WTC11 (cell line): ENCODE measurements at regions not wholly inside any gene's neighbourhood (a gene's known extent, or its start where the extent isn't known, plus 50 kb on each side); places are given as distances from the start of the nearest gene placed in this dataset.
"Not testable (repeated sequence)": the region's sequence is repeated elsewhere in the genome, so short reads cannot be mapped to it uniquely, and the experiment has no call there.

Source experiments
- ATAC-seq: fragments of 200-7000 bp; cut with Tn5 transposase; 2 replicates; pipeline ENCODE4 v1.10.0; 2021; ENCODE audit warnings: mild to moderate bottlenecking, moderate library complexity
- CTCF ChIA-PET: fragments of 300-600 bp; sonication (Branson Sonifier 250); formaldehyde crosslinking; loops from one replicate; lab custom pipeline; 2021; ENCODE audit warnings: antibody characterized with exemption; lab: Charles Lee
- POLR2A ChIA-PET: fragments of 350-600 bp; sonication (Branson Sonifier 250); formaldehyde crosslinking; loops from one replicate; lab custom pipeline; 2021; ENCODE audit warnings: antibody characterized with exemption; lab: Charles Lee
- DNase-seq: peaks from one replicate; pipeline ENCODE4 v3.0.0; 2021; ENCODE audit warnings: low spot score
- H3K27ac Mint-ChIP-seq: 2 replicates; pipeline ENCODE4 v1.8.0; 2021; ENCODE audit warnings: mixed read lengths
- H3K27me3 Mint-ChIP-seq: 2 replicates; pipeline ENCODE4 v1.8.0; 2021; ENCODE audit warnings: low read depth, mild to moderate bottlenecking, moderate library complexity, mixed read lengths
- H3K36me3 Mint-ChIP-seq: 2 replicates; pipeline ENCODE4 v1.8.0; 2021; ENCODE audit warnings: mixed read lengths
- H3K4me1 Mint-ChIP-seq: 2 replicates; pipeline ENCODE4 v1.8.0; 2022; ENCODE audit warnings: mixed read lengths
- H3K4me3 Mint-ChIP-seq: 2 replicates; pipeline ENCODE4 v1.8.0; 2021; ENCODE audit warnings: mild to moderate bottlenecking, moderate library complexity, mixed read lengths
- H3K9me3 Mint-ChIP-seq: 2 replicates; pipeline ENCODE4 v1.8.0; 2021; ENCODE audit warnings: mixed read lengths
- ATF1 ChIP-seq: sonication (generic); formaldehyde crosslinking; IDR thresholded peaks from 2 replicates; pipeline ENCODE4 v1.8.1; 2023; ENCODE audit warnings: mild to moderate bottlenecking, moderate library complexity, missing genetic modification reagents
- CBFB ChIP-seq: sonication (generic); formaldehyde crosslinking; IDR thresholded peaks from 2 replicates; pipeline ENCODE4 v1.8.1; 2022; ENCODE audit warnings: mild to moderate bottlenecking, low read depth, missing genetic modification reagents
- EMX1 ChIP-seq: fragments of 250-450 bp; sonication (Bioruptor Pico); IDR thresholded peaks from 2 replicates; pipeline ENCODE4 v1.8.0; 2021; ENCODE audit warnings: mild to moderate bottlenecking
- FOXJ3 ChIP-seq: sonication (generic); formaldehyde crosslinking; IDR thresholded peaks from 2 replicates; pipeline ENCODE4 v1.9.0; 2021; ENCODE audit warnings: missing genetic modification reagents, mild to moderate bottlenecking, borderline replicate concordance
- FOXK1 ChIP-seq: sonication (generic); formaldehyde crosslinking; IDR thresholded peaks from 2 replicates; pipeline ENCODE4 v1.8.0; 2022; ENCODE audit warnings: mild to moderate bottlenecking, moderate library complexity, missing genetic modification reagents
- HMGA2 ChIP-seq: fragments of 250-450 bp; sonication (Bioruptor Pico); IDR thresholded peaks from 2 replicates; pipeline ENCODE4 v1.4.0; 2021; ENCODE audit warnings: mild to moderate bottlenecking, moderate library complexity
- IRF2 ChIP-seq: sonication (generic); formaldehyde crosslinking; IDR thresholded peaks from 2 replicates; pipeline ENCODE4 v1.8.0; 2022; ENCODE audit warnings: low read depth, missing genetic modification reagents, borderline replicate concordance
- JAZF1 ChIP-seq: fragments of 250-450 bp; sonication (Bioruptor Pico); IDR thresholded peaks from 2 replicates; pipeline ENCODE4 v1.9.0; 2021; ENCODE audit warnings: moderate library complexity, mild to moderate bottlenecking, inconsistent platforms
- JUN ChIP-seq: sonication (generic); formaldehyde crosslinking; IDR thresholded peaks from 2 replicates; pipeline ENCODE4 v1.8.0; 2023; ENCODE audit warnings: mild to moderate bottlenecking, missing genetic modification reagents
- KAT7 ChIP-seq: sonication (generic); formaldehyde crosslinking; IDR thresholded peaks from 2 replicates; pipeline ENCODE4 v1.8.1; 2023; ENCODE audit warnings: missing genetic modification reagents, mild to moderate bottlenecking, borderline replicate concordance
- MYBL2 ChIP-seq: sonication (generic); formaldehyde crosslinking; IDR thresholded peaks from 2 replicates; pipeline ENCODE4 v1.8.1; 2023; ENCODE audit warnings: mild to moderate bottlenecking, moderate library complexity, missing genetic modification reagents
- NFE2L1 ChIP-seq: sonication (generic); formaldehyde crosslinking; IDR thresholded peaks from 2 replicates; pipeline ENCODE4 v1.8.1; 2023; ENCODE audit warnings: missing genetic modification reagents
- PRRX2 ChIP-seq: fragments of 250-450 bp; sonication (Bioruptor Pico); IDR thresholded peaks from 2 replicates; pipeline ENCODE4 v1.8.0; 2021; ENCODE audit warnings: mild to moderate bottlenecking
- RELA ChIP-seq: sonication (generic); formaldehyde crosslinking; IDR thresholded peaks from 2 replicates; pipeline ENCODE4 v1.8.1; 2022; ENCODE audit warnings: missing genetic modification reagents, mild to moderate bottlenecking, borderline replicate concordance
- RORB ChIP-seq: fragments of 250-450 bp; sonication (Bioruptor Pico); IDR thresholded peaks from 2 replicates; pipeline ENCODE4 v1.9.0; 2021; ENCODE audit warnings: mild to moderate bottlenecking
- SMAD4 ChIP-seq: sonication (generic); formaldehyde crosslinking; IDR thresholded peaks from 2 replicates; pipeline ENCODE4 v1.8.0; 2022; ENCODE audit warnings: mild to moderate bottlenecking, missing genetic modification reagents
- TCF7 ChIP-seq: sonication (generic); formaldehyde crosslinking; IDR thresholded peaks from 2 replicates; pipeline ENCODE4 v1.8.0; 2022; ENCODE audit warnings: mild to moderate bottlenecking, low read depth, missing genetic modification reagents, moderate library complexity
- ZBTB21 ChIP-seq: sonication (generic); formaldehyde crosslinking; IDR thresholded peaks from 2 replicates; pipeline ENCODE4 v1.8.1; 2023; ENCODE audit warnings: mild to moderate bottlenecking, missing genetic modification reagents, borderline replicate concordance
- ZNF138 ChIP-seq: sonication (generic); formaldehyde crosslinking; conservative IDR thresholded peaks from 2 replicates; pipeline ENCODE4 v1.8.1; 2022; ENCODE audit warnings: mild to moderate bottlenecking, moderate library complexity, missing genetic modification reagents
- ZNF263 ChIP-seq: sonication (generic); formaldehyde crosslinking; IDR thresholded peaks from 2 replicates; pipeline ENCODE4 v1.8.1; 2022; ENCODE audit warnings: low read depth, mild to moderate bottlenecking, moderate library complexity, missing genetic modification reagents
- ZNF512 ChIP-seq: sonication (generic); formaldehyde crosslinking; IDR thresholded peaks from 2 replicates; pipeline ENCODE4 v1.8.1; 2022; ENCODE audit warnings: missing genetic modification reagents, borderline replicate concordance
- TF ChIP-seq, protein P1 (sequence below): sonication (generic); formaldehyde crosslinking; IDR thresholded peaks from 2 replicates; pipeline ENCODE4 v1.8.1; 2022; ENCODE audit warnings: mild to moderate bottlenecking, missing genetic modification reagents, moderate library complexity, borderline replicate concordance
- TF ChIP-seq, protein P2 (sequence below): sonication (generic); formaldehyde crosslinking; IDR thresholded peaks from 2 replicates; pipeline ENCODE4 v1.8.0; 2023; ENCODE audit warnings: mild to moderate bottlenecking, missing genetic modification reagents

DNA sequence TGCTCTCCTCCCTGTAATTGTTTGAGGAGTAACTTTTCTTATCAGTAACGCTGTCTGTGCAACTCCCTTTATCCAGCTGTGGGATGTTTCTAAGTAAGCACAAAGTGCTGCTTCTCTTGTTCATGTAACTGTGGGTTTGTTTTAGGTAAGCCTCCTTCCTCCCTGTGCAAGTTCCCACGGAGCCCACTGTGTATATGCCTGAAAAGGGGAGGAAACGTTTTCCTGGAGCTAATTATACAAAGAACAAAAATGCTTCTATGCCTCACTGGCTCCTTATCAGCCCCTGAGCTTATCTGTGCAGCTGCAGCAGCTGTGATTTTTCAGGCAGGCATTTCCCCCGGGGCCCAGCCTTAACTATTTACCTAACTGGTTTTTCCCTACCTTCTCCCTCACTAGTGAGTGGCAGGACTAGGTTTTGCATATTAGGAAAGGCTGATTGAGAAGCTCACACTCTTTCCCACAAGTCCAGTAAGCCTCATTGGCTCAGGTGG lies 593.4 kb upstream of the GHITM start:
- POLR2A ChIA-PET, result no interaction called here
- no peak for DNase-seq

DNA sequence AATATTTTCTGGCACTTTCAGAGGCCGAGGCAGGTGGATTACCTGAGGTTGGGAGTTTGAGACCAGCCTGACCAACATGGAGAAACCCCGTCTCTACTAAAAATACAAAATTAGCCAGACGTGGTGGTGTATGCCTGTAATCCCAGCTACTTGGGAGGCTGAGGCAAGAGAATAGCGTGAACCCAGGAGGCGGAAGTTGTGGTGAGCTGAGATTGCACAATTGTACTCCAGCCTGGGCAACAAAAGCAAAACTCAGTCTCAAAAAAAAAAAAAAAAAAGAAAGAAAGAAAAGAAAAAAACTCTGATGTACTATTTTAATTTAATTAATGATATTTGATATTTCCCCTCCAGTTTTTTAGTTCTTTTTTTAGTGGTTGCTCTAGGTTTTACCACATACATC lies 588.1 kb upstream of the GHITM start:
- peaks cover 14% of the 10 kb centered on the region for H3K9me3 Mint-ChIP-seq
- ATAC-seq, POLR2A ChIA-PET, H3K27ac Mint-ChIP-seq, H3K4me3 Mint-ChIP-seq, H3K4me1 Mint-ChIP-seq, H3K36me3 Mint-ChIP-seq, DNase-seq, H3K27me3 Mint-ChIP-seq, CTCF ChIA-PET: not testable (repeated sequence)

More for the DNA sequence above, 593.4 kb upstream of the GHITM start:
- Mint-ChIP-seq H3K4me3 (no peak overlapping the region), H3K27ac (no peak overlapping the region), H3K27me3 (peaks cover 16% of the 10 kb centered on the region), H3K36me3 (no peaks in the 10 kb centered on the region), H3K9me3 (no peaks in the 10 kb centered on the region), H3K4me1 (peaks cover 21% of the 10 kb centered on the region)
- TF ChIP-seq ZNF263 (CRISPR knock-in tag) (no peak), ZNF512 (CRISPR knock-in tag) (no peak), JAZF1 (CRISPR knock-in tag) (no peak), NFE2L1 (CRISPR knock-in tag) (no peak), HMGA2 (no peak), KAT7 (CRISPR knock-in tag) (no peak), MYBL2 (CRISPR knock-in tag) (no peak), FOXJ3 (CRISPR knock-in tag) (no peak), IRF2 (CRISPR knock-in tag) (no peak), TCF7 (CRISPR knock-in tag) (no peak), ATF1 (CRISPR knock-in tag) (no peak), JUN (CRISPR knock-in tag) (no peak)
- TF ChIP-seq, protein P1, sequence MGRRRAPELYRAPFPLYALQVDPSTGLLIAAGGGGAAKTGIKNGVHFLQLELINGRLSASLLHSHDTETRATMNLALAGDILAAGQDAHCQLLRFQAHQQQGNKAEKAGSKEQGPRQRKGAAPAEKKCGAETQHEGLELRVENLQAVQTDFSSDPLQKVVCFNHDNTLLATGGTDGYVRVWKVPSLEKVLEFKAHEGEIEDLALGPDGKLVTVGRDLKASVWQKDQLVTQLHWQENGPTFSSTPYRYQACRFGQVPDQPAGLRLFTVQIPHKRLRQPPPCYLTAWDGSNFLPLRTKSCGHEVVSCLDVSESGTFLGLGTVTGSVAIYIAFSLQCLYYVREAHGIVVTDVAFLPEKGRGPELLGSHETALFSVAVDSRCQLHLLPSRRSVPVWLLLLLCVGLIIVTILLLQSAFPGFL (CRISPR knock-in tag), result no peak
- ATAC-seq, result no peak
- CTCF ChIA-PET, result interaction anchor here (1.5 kb wide), 1 partner anchor 16 kb away, joined by 8 read pairs; no protein-coding TSS in a partner anchor

DNA sequence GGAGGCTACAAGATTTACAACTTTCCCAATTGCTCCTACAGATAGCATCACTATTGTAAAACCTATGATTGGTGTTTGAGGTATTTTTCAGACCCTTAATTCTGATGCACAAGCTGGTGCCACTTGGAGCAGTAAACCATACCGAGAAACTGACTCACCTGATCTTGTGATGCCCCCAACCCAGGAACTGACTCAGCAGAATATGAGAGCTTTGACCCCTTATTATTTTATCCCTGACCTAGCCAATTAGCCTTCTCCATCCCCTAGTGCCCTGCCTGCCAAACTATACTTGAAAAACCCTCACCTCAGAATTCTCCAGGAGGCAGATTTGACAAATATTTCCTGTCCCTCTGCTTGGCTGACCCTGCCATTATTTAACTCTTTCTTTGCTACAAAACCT lies 585.9 kb upstream of the GHITM start:
- no peak overlapping the region for H3K4me3 Mint-ChIP-seq
- H3K36me3 Mint-ChIP-seq, result no peaks in the 10 kb centered on the region
- CTCF ChIA-PET, result interaction anchor here (1.2 kb wide), 1 partner anchor 318 kb away, joined by 3 read pairs; no protein-coding TSS in a partner anchor
- TF ChIP-seq ZNF138 (CRISPR knock-in tag), result no peak
- TF ChIP-seq CBFB (CRISPR knock-in tag), result no peak
- TF ChIP-seq PRRX2 (CRISPR knock-in tag), result no peak
- no peak for TF ChIP-seq EMX1
- no peak for TF ChIP-seq SMAD4
- no peak for TF ChIP-seq JAZF1 (CRISPR knock-in tag)
- TF ChIP-seq RORB (CRISPR knock-in tag), result no peak
- no peak for TF ChIP-seq RELA
- TF ChIP-seq FOXK1 (CRISPR knock-in tag), result no peak
- TF ChIP-seq, protein P2, sequence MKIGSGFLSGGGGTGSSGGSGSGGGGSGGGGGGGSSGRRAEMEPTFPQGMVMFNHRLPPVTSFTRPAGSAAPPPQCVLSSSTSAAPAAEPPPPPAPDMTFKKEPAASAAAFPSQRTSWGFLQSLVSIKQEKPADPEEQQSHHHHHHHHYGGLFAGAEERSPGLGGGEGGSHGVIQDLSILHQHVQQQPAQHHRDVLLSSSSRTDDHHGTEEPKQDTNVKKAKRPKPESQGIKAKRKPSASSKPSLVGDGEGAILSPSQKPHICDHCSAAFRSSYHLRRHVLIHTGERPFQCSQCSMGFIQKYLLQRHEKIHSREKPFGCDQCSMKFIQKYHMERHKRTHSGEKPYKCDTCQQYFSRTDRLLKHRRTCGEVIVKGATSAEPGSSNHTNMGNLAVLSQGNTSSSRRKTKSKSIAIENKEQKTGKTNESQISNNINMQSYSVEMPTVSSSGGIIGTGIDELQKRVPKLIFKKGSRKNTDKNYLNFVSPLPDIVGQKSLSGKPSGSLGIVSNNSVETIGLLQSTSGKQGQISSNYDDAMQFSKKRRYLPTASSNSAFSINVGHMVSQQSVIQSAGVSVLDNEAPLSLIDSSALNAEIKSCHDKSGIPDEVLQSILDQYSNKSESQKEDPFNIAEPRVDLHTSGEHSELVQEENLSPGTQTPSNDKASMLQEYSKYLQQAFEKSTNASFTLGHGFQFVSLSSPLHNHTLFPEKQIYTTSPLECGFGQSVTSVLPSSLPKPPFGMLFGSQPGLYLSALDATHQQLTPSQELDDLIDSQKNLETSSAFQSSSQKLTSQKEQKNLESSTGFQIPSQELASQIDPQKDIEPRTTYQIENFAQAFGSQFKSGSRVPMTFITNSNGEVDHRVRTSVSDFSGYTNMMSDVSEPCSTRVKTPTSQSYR, result no peak
- no peak for TF ChIP-seq ZBTB21 (CRISPR knock-in tag)
- POLR2A ChIA-PET, result no interaction called here
- no peaks in the 10 kb centered on the region; the same call in 1 of the 2 replicates for H3K27me3 Mint-ChIP-seq
- ATAC-seq (no peak), DNase-seq (no peak)
- no peak overlapping the region for H3K27ac Mint-ChIP-seq
- peaks cover 2% of the 10 kb centered on the region; the same call in 1 of the 2 replicates for H3K4me1 Mint-ChIP-seq
- peaks cover 14% of the 10 kb centered on the region for H3K9me3 Mint-ChIP-seq
